ENCODE measurements at regions not wholly inside any gene's neighbourhood (a gene's known extent, or its start where the extent isn't known, plus 50 kb on each side); places are given as distances from the start of the nearest gene placed in this dataset.

GRCh38 chr2:23314687-23315086 is 70.3 kb upstream of the KLHL29 start:
- no peak for TF ChIP-seq CTCF (IDR thresholded peaks at IDR 0.05)
- TF ChIP-seq POLR2A (IDR thresholded peaks at IDR 0.05) = no peak
- TF ChIP-seq POLR2AphosphoS5 (IDR thresholded peaks at IDR 0.05) = no peak
